HEK293T (cell line): ENCODE measurements at regions not wholly inside any gene's neighbourhood (a gene's known extent, or its start where the extent isn't known, plus 50 kb on each side); places are given as distances from the start of the nearest gene placed in this dataset.

Experiments used
- BHLHE40 ChIP-seq: fragments of 450-650 bp; IDR thresholded peaks from 2 replicates; pipeline ENCODE4 v1.6.1; 2016; ENCODE audit warnings: mild to moderate bottlenecking, moderate library complexity, borderline replicate concordance
- FOXA1 ChIP-seq: fragments of 450-650 bp; IDR thresholded peaks from 2 replicates; pipeline ENCODE4 v1.6.1; 2016; ENCODE audit warnings: mild to moderate bottlenecking
- FOXM1 ChIP-seq: fragments of 450-650 bp; IDR thresholded peaks from 2 replicates; pipeline ENCODE4 v1.6.1; 2017; ENCODE audit warnings: mild to moderate bottlenecking, borderline replicate concordance
- NFRKB ChIP-seq: fragments of 450-650 bp; IDR thresholded peaks from 2 replicates; pipeline ENCODE4 v1.6.1; 2016; ENCODE audit warnings: mild to moderate bottlenecking, moderate library complexity
- SP1 ChIP-seq: fragments of 450-650 bp; IDR thresholded peaks from 2 replicates; pipeline ENCODE4 v1.6.1; 2017
- SUZ12 ChIP-seq: fragments of 450-650 bp; IDR thresholded peaks from 2 replicates; pipeline ENCODE4 v1.6.1; 2016; ENCODE audit warnings: mild to moderate bottlenecking
- ZNF384 ChIP-seq: fragments of 450-650 bp; IDR thresholded peaks from 2 replicates; pipeline ENCODE4 v1.6.1; 2016
- TF ChIP-seq, protein P1 (sequence below): fragments of 450-650 bp; IDR thresholded peaks from 2 replicates; pipeline ENCODE4 v1.6.1; 2016

DNA sequence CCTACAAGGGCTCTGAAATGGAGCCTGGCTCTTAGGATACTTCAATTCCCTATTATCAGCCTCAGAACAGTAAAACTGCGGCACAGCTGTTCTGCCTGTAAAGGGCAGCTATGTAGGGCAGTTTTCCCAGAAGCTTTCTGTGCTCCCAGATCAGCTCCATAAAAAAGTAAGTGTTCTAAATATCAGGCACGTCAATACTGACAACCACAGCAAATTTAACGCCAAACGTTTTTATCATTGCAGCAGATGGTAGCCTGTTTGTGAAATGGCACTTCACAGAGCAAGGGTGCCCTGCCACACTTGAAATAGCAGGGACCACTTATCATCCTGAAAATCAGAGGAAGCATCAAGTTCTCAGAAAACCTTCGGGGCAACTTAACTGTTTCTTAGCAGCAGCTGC, 54.8 kb upstream of the PTHLH start:
- TF ChIP-seq SP1 (no peak), FOXA1 (no peak), FOXM1 (no peak), BHLHE40 (no peak), SUZ12 (no peak), NFRKB (no peak), ZNF384 (no peak)
- TF ChIP-seq, protein P1, sequence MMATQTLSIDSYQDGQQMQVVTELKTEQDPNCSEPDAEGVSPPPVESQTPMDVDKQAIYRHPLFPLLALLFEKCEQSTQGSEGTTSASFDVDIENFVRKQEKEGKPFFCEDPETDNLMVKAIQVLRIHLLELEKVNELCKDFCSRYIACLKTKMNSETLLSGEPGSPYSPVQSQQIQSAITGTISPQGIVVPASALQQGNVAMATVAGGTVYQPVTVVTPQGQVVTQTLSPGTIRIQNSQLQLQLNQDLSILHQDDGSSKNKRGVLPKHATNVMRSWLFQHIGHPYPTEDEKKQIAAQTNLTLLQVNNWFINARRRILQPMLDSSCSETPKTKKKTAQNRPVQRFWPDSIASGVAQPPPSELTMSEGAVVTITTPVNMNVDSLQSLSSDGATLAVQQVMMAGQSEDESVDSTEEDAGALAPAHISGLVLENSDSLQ: no peak
